Activated CD4-positive, CD25-positive, alpha-beta regulatory T cell treated with anti-CD3 and anti-CD28 coated beads, Interleukin-2, amount 50 U/mL, for 24 hours (primary cell): ENCODE measurements at regions not wholly inside any gene's neighbourhood (a gene's known extent, or its start where the extent isn't known, plus 50 kb on each side); places are given as distances from the start of the nearest gene placed in this dataset.
"Not testable (repeated sequence)": the region's sequence is repeated elsewhere in the genome, so short reads cannot be mapped to it uniquely, and the experiment has no call there.

Experiments used
- ATAC-seq, 2 donors: fragments of 150-1000 bp; cut with Tn5 transposase; one replicate each; pipeline ENCODE4 v1.10.0; 2021; ENCODE audit warnings: mild to moderate bottlenecking in 1 of 2, moderate library complexity in 1 of 2

DNA sequence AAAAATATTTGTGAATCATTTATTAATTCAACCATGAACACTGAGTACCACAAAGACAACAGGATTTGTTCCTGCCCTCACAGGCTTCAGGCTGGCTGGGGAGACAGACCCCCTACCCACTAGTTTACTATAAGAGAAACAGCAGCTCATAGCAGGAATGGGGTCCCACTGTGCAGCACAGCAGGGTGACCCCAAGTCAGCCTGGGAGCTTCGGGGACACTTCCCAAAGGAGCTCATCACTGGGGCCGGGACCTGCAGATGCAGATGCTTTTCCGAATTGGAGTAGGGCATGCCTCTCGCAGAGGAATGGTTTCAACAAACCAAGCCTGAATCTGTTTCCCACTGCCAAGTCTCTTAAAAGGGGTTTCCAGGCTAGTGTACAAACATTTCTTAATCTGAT, 176.2 kb upstream of the PWP1 start:
- ATAC-seq, result no peak

DNA sequence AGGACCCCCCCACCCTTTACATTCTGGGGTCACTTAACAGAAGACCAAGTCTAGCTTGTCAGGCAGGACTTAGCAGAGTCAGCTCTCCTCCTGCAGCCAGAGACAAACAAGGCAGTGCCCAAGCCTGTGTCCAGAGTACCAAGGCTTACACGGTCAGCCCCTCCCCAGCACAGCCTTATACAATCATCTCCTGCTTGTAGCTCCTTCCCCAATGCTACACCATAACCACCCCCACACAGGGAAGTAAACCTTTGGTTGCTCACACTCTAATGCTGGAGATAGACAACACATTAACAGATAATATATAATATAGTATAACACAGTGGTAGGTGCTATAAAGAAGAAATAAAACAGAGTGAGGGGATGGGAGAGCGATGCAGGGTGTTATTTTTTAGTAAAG, 175.4 kb upstream of the PWP1 start:
- no peak for ATAC-seq

DNA sequence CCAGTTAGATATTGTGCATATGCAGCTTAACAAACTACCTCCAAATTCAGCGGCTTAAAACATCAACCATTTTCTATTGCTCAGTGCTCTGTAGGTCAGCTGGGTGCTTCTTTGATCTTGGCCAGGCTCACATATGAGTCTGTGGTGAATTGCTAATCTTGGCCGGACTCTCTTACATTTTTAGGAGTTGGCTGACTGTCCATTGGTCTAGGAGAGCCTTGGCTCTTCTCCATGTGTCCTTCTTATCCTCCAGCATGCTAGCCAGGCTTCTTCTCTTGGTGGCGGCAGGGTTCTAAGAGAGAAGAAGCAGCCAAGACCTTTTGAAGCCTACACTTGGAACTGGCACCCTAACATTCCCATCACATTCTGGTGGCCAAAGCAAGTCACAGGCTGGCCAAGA, 174.3 kb upstream of the PWP1 start:
- ATAC-seq, result no peak

- no peak for ATAC-seq
These were observed 173.2 kb upstream of the PWP1 start for GRCh38 chr12:107512391-107512790.

- no peak for ATAC-seq
These were observed 172.4 kb upstream of the PWP1 start for GRCh38 chr12:107513184-107513583.

- no peak for ATAC-seq
These were observed 171.8 kb upstream of the PWP1 start for GRCh38 chr12:107513636-107514400.

- ATAC-seq, result no peak
These were observed 170.6 kb upstream of the PWP1 start for GRCh38 chr12:107514887-107515445.

DNA sequence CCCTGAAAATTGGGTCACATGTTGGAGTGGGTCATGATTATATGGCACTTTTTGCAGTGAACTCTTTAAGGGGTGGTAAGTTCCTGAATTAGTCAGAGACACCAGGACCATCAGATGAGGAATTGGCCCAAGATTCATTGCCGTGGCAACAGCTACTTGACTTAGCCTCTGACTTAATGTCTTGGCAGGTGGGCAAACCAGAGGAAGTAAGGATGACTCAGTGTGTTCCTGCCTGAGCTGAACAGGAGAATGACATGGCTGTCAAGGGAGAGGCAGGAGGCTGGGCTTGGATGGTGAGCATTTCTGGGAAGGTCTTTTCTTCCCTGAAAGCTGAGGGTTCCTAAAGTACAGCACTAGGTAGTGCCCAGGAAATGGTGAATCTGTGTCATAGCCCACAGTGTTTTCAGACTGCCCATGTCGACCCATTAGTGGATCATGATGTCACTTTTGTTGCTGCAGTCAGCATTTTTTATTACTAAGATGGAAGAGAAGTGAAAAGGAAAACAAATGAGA, 170.1 kb upstream of the PWP1 start:
- ATAC-seq, result peak; percentile 75 to 86

- ATAC-seq, result not testable (repeated sequence)
These were observed 167.8 kb upstream of the PWP1 start for GRCh38 chr12:107517816-107518215.

DNA sequence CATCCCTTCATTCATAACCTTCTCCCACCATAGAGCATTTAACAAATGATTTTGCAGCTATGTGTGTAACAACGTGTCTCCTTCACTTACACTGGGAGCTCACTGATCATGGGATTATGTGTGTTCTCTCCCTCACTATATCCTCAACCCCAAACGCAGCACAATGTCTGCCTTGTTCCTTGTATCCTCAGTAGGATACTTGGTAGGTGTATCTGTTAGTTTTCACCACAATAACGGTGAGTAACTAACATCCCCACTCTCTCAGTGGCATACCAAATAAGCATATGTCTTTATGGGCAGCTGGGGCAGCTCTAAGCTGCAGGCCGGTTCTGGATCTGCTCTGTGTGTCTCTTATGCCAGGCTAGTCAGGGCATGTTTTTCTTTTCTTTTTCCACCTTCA, 166.7 kb upstream of the PWP1 start:
- ATAC-seq, result no peak

- no peak for ATAC-seq
These were observed 165.4 kb upstream of the PWP1 start for GRCh38 chr12:107519906-107520859.

- ATAC-seq, result no peak
These were observed 163.7 kb upstream of the PWP1 start for GRCh38 chr12:107521826-107522355.

GRCh38 chr12:107522692-107523477, 162.7 kb upstream of the PWP1 start:
- no peak for ATAC-seq

- ATAC-seq, result no peak
These were observed 161.6 kb upstream of the PWP1 start for GRCh38 chr12:107523775-107524535.

DNA sequence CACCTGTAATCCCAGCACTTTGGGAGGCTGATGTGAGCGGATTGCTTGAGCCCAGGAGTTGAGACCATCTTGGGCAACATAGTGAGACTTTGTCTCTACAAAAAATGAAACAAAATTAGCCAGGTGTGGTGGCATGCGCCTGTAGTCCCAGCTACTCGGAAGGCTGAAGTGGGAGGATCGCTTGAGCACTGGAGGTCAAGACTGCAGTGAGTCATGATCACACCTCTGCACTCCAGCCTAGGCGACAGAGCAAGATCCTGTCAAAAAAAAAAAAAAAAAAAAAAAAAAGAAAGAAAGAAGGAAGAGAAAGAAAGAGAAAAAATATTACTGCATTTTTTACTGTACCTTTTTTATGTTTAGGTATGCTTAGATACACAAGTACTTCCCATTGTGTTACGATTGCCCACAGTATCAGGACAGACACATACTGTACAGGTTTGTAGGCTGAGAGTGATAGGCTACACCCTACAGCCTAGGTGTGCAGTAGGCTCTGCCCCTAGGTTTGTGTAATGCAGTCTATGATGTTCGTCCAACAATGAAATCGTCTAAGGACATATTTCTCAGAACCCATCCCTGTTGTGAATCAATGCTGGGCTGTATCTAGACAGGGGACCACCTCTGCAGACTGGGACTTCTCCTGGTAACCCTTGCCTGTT, 160.4 kb upstream of the PWP1 start:
- ATAC-seq, result no peak

DNA sequence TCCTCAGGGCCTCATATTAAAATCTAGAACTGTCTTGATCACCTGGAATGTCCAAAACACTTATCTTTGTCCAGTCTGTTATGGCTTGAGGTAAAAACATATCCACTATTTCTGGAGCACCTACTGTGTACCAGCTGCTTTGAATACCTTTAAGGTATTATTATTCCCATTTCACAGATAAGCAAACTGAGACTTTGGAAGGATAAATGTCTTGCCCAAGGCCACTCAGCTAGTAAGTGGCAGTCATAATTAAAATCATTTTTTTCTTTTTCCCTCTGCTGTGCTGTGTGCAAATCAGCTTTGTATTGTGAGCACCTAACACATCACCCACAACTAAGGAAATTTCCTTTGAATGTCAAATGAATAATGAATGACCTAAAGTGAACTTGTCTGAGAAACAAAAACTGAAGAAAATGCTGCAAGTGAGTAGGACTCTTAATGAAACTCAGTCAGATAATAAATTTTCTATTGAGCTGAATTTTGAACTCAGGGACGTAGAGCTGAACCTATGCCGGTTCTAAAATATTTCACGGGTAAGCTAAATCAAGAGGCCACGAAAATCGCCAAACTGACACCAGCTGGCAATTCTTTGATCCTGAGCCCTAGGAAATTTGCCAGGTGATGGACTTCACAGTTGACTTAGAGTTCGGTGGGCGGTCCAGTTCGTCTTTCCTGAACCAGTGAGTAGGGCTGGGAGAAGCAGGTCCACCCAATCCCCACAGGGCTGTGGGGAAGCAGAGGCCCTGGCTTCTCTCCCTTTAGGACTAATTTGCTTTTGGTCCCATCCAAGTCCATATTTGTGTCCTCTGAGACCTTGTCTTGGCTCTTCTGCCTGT, 159.7 kb upstream of the PWP1 start:
- no peak for ATAC-seq

DNA sequence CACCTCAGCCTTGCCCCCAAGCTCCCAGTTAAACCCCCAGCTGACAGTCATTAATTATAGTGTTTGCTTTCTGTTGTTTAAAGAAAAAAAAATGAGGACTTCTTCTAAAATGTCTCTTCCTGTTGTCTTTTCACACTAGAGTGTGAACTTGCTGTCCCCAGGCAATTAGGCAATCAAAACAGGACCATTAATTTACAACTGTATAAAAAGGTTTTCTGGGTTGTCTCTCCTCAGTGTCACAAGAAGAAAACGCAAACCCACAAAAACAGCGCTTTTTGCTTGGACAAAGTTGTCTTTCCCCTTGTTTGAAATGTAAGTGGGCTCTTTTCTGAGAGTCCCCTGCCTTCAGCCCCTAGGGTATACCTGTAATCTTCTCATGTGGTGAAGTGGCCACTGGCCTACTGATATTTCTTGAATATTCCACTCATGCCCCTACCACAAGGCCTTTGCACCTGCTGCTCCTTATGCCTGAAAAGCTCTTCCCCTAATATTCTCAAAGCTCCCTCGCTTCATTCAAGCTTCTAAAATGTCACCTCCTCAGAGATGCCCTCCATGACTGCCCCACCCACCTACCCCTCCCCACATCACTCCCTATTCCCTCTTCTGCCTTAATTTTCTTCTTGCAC, 158.9 kb upstream of the PWP1 start:
- no peak for ATAC-seq

DNA sequence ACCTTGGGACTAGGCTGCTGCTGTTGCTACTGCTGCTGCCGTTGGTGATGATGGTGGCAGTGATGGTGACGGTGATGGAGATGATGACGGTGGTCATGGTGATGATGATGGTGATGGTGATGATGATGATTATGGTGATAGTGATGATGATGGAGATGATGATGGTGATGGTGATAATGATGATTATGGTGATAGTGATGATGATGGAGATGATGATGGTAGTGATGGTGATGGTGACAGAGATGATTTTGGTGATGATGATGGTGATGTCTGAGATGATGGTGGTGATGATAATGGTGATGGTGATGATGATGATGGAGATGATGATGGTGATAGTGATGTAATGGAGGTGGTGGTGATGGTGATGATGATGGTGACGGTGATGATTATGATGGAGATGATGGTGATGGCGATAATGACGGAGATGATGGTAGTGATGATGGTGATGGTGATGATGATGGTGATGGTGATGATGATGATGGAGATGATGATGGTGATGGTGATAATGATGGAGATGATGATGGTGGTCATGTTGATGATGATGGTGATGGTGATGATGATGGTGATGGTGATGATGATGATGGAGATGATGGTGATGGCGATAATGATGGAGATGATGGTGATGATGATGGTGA, 156.8 kb upstream of the PWP1 start:
- no peak for ATAC-seq

DNA sequence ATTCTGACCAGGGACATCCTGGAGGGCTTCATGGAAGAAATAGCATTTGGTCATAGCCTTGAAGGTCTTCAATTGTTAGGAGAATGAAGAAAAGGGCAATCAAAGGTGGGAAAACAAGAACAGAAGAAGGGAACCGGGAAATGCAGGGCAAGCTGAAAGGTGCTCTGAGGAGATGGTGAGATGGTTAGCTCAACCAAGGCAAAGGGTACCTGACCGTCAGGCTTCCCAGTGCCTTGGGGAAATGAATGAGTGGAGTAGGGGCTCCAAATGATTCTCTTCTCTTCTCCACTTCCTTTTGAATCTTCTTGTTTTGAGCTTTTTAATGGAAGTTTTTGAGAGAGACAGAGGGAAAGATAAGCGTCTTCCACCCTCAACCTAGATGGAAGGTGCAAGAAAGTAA, 155.6 kb upstream of the PWP1 start:
- ATAC-seq, result no peak
